ENCODE measurements at regions not wholly inside any gene's neighbourhood (a gene's known extent, or its start where the extent isn't known, plus 50 kb on each side); places are given as distances from the start of the nearest gene placed in this dataset.

GRCh38 chr21:31395268-31395667 is 51.2 kb upstream of the TIAM1 start:
- no TSS peak for BruUV-seq (replicated peaks)

GRCh38 chr21:31394309-31394708 is 50.2 kb upstream of the TIAM1 start:
- no TSS peak for BruUV-seq (replicated peaks)
- H3K9me3 ChIP-seq (ENCODE audit: low read depth, low read length, poor library complexity, severe bottlenecking), result no peaks in the 10 kb centered on the region
- TF ChIP-seq EZH2 (IDR thresholded peaks at IDR 0.05; ENCODE audit: borderline replicate concordance, low read depth, low read length, poor library complexity, severe bottlenecking) (no peak), CTCF (conservative IDR thresholded peaks at IDR 0.05; ENCODE audit: low read depth, low read length) (no peak)
- intact Hi-C loops (cut with micrococcal nuclease; ENCODE audit: unreplicated experiment), result no loop called here
- no peaks in the 10 kb centered on the region for H3K36me3 ChIP-seq (ENCODE audit: insufficient read depth, low read length, poor library complexity, severe bottlenecking)
- H3K4me3 ChIP-seq (ENCODE audit: low read depth, low read length, poor library complexity, severe bottlenecking), result no peak overlapping the region
- H3K27ac ChIP-seq (ENCODE audit: low read depth, low read length, poor library complexity, severe bottlenecking), result no peak overlapping the region
- CTCF ChIA-PET, result no interaction called here
- DNase-seq (ENCODE audit: low spot score), result no peak
- POLR2A ChIA-PET (ENCODE audit: low non-redundant PET), result no interaction called here
- H3K27me3 ChIP-seq (replicated peaks; ENCODE audit: insufficient read depth, low read depth, low read length, poor library complexity), result no peaks in the 10 kb centered on the region
- H3K4me1 ChIP-seq (ENCODE audit: insufficient read depth, low read length, poor library complexity, severe bottlenecking), result no peaks in the 10 kb centered on the region

More at GRCh38 chr21:31395268-31395667, 51.2 kb upstream of the TIAM1 start:
- no peaks in the 10 kb centered on the region for H3K36me3 ChIP-seq (ENCODE audit: insufficient read depth, low read length, poor library complexity, severe bottlenecking)
- no peak for TF ChIP-seq EZH2 (IDR thresholded peaks at IDR 0.05; ENCODE audit: borderline replicate concordance, low read depth, low read length, poor library complexity, severe bottlenecking)
- TF ChIP-seq CTCF (conservative IDR thresholded peaks at IDR 0.05; ENCODE audit: low read depth, low read length), result no peak
- no peaks in the 10 kb centered on the region for H3K27me3 ChIP-seq (replicated peaks; ENCODE audit: insufficient read depth, low read depth, low read length, poor library complexity)
- intact Hi-C loops (cut with micrococcal nuclease; ENCODE audit: unreplicated experiment), result no loop called here
- H3K9me3 ChIP-seq (ENCODE audit: low read depth, low read length, poor library complexity, severe bottlenecking), result no peaks in the 10 kb centered on the region
- no peak for DNase-seq (ENCODE audit: low spot score)
- CTCF ChIA-PET, result no interaction called here
- no peaks in the 10 kb centered on the region for H3K4me1 ChIP-seq (ENCODE audit: insufficient read depth, low read length, poor library complexity, severe bottlenecking)
- POLR2A ChIA-PET (ENCODE audit: low non-redundant PET), result no interaction called here
- H3K27ac ChIP-seq (ENCODE audit: low read depth, low read length, poor library complexity, severe bottlenecking), result no peak overlapping the region
- H3K4me3 ChIP-seq (ENCODE audit: low read depth, low read length, poor library complexity, severe bottlenecking), result no peak overlapping the region
